Activated CD8-positive, alpha-beta memory T cell treated with anti-CD3 and anti-CD28 coated beads for 1 hour (primary cell): ENCODE measurements at regions not wholly inside any gene's neighbourhood (a gene's known extent, or its start where the extent isn't known, plus 50 kb on each side); places are given as distances from the start of the nearest gene placed in this dataset.

Experiments used
- DNase-seq, 2 donors: peaks; one replicate each; pipeline ENCODE4 v3.0.0-alpha.2; 2020; ENCODE audit warnings: low read depth in 1 of 2; ENCODE audit errors: extremely low read depth in 1 of 2

DNA sequence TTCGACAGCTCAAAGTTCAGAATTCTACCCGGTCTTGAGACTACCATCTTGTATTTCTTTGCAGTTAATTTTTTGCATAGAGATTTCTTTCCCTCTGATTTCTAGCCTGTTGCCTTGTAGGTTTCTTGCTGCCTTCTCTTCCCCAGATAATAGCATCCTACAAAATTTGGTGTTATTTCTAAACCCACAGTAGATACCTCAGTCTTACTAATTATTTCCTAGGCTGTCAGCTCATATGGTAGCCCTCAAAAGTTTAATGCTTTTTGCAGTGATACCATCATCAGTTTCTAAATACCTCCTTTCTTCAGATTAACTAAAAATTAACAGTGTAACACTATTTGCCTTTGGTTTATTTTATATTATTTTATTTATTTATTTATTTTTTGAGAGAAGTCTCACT is 61.9 kb upstream of the TMPO start:
- DNase-seq: no peak

GRCh38 chr12:98456041-98456440 is 59.3 kb upstream of the TMPO start:
- no peak for DNase-seq

- peak in 1 of 2 donors; percentile 5 for DNase-seq
Observed at GRCh38 chr12:98456576-98457573, 58.5 kb upstream of the TMPO start.

DNA sequence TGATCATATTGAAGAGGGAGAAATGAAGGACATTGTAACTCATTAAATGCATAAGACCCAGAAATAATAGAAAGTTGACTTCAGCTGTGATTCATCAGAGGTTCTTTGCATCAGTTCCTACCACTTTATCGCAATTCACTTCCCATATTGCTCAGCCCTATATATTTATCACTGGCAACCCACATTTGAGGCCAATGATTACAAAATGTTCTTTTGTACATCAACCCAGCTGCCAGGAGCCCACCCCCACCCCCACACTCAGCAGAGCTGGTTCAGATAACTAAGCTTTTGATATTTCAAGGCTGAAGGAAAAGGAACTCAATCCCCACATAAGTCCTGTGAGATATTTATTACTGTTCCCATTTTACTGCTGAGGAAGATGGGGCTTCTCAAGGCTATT is 51.2 kb upstream of the TMPO start:
- no peak for DNase-seq

DNA sequence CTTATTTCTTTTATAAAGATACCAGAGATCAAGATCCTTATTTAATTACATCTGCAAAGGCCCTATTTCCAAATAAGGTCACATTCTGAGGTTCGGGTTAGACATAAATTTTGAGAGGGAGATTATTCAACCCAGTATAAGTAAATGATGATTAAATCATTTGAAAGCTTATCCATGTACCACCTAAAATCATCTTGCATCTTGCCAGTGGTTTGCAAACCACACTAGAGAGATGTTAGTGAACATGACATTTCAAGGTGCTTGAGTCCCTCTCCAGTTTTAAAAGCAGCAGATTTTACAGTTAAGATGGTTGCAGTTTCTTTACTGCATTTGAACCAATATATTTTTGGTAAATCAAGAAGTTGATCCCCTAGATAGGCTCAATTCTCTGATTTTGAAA is 49.9 kb upstream of the TMPO start:
- no peak for DNase-seq
